PC-3 (cell line): ENCODE measurements at regions not wholly inside any gene's neighbourhood (a gene's known extent, or its start where the extent isn't known, plus 50 kb on each side); places are given as distances from the start of the nearest gene placed in this dataset.

ENCODE experiments used
- CTCF ChIP-seq: fragments of 300-600 bp; sonication (generic); conservative IDR thresholded peaks from 2 replicates; pipeline ENCODE4 v1.5.1; 2017; ENCODE audit warnings: antibody characterized with exemption, low read depth, mild to moderate bottlenecking, low read length
- EZH2 ChIP-seq: fragments of 300-600 bp; sonication (generic); IDR thresholded peaks from one replicate; pipeline ENCODE4 v1.6.1; 2017; ENCODE audit warnings: antibody characterized with exemption, mild to moderate bottlenecking, low read length; ENCODE audit not compliant: unreplicated experiment
- EZH2phosphoT487 ChIP-seq: fragments of 300-600 bp; sonication (generic); IDR thresholded peaks from 2 replicates; pipeline ENCODE4 v1.6.1; 2018; ENCODE audit warnings: mild to moderate bottlenecking, antibody characterized with exemption, low read length, borderline replicate concordance

GRCh38 chr5:155903791-155904190, 423.2 kb upstream of the SGCD start:
- no peak for TF ChIP-seq CTCF
- no peak for TF ChIP-seq EZH2phosphoT487
- TF ChIP-seq EZH2, result no peak
